Tibial artery (tissue), 4 donors: ENCODE measurements at regions not wholly inside any gene's neighbourhood (a gene's known extent, or its start where the extent isn't known, plus 50 kb on each side); places are given as distances from the start of the nearest gene placed in this dataset.
"Not testable (repeated sequence)": the region's sequence is repeated elsewhere in the genome, so short reads cannot be mapped to it uniquely, and the experiment has no call there.

ENCODE experiments used
- DNase-seq, 2 donors: peaks; one replicate each; pipeline ENCODE4 v3.0.0-alpha.2; 2019
- H3K27ac ChIP-seq, 2 donors: fragments of 200-600 bp; sonication (generic) in 1 of 2; 1 replicate in 1 of 2; 2 replicates in 1 of 2; pipeline ENCODE4 v1.5.1; 2018 to 2019; ENCODE audit warnings: mild to moderate bottlenecking in 1 of 2
- H3K27me3 ChIP-seq, 2 donors: fragments of 200-600 bp; sonication (generic) in 1 of 2; one replicate each; pipeline versions ENCODE4 v1.5.1 to v1.6.0; 2016 to 2019
- H3K36me3 ChIP-seq, 3 donors: fragments of 200-600 bp; sonication (generic) in 2 of 3; one replicate each; pipeline ENCODE4 v1.5.1; 2016 to 2019; ENCODE audit warnings: mild to moderate bottlenecking in 2 of 3
- H3K4me1 ChIP-seq, 4 donors: fragments of 200-600 bp; sonication (generic) in 2 of 4; 1 replicate in 3 of 4; 2 replicates in 1 of 4; pipeline ENCODE4 v1.5.1; 2016 to 2019
- H3K4me3 ChIP-seq, 2 donors: fragments of 200-600 bp; sonication (generic) in 1 of 2; 1 replicate in 1 of 2; 2 replicates in 1 of 2; pipeline ENCODE4 v1.5.1; 2018 to 2019; ENCODE audit warnings: mild to moderate bottlenecking in 2 of 2
- H3K9me3 ChIP-seq, 3 donors: fragments of 200-600 bp; sonication (generic) in 1 of 3; one replicate each; pipeline ENCODE4 v1.5.1; 2016 to 2019
- intact Hi-C: fragments of 100-400 bp; cut with DNase I; formaldehyde crosslinking; loops from one replicate; pipeline ENCODE4 v1.15.0; 2023; ENCODE audit warnings: low total_unique reads
- TF ChIP-seq, protein P1 (sequence below), 2 experiments: fragments of 200-600 bp in 1 of 2; fragments of 450-650 bp in 1 of 2; IDR thresholded peaks; one replicate each; pipeline ENCODE4 v1.5.1; 2017 to 2019; ENCODE audit warnings: antibody characterized with exemption in 2 of 2, mild to moderate bottlenecking in 1 of 2, moderate library complexity in 1 of 2

DNA sequence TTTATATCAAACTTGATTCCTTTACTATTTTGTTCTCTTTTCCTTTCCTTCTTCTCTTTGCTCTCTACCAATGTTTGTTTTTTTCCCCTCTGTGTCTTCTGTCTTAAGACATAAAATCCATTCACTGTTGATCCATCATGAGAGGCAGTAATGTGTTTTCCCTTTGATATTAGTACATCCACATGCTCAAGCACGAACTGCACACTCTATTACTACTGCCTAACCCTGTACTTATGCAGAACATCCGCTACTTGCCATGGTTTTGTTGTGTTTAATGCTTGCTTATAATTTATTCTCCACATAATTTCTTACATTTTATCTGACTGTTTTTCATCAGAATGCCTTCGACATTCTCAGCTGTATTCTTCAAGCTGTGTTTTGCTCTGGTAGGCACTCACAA, 159.0 kb upstream of the PCDH9 start:
- Histone ChIP-seq H3K4me3 (no peak overlapping the region), H3K4me1 (no peaks in the 10 kb centered on the region), H3K27me3 (no peaks in the 10 kb centered on the region), H3K27ac (no peak overlapping the region), H3K36me3 (no peaks in the 10 kb centered on the region), H3K9me3 (no peaks in the 10 kb centered on the region)
- TF ChIP-seq, protein P1, sequence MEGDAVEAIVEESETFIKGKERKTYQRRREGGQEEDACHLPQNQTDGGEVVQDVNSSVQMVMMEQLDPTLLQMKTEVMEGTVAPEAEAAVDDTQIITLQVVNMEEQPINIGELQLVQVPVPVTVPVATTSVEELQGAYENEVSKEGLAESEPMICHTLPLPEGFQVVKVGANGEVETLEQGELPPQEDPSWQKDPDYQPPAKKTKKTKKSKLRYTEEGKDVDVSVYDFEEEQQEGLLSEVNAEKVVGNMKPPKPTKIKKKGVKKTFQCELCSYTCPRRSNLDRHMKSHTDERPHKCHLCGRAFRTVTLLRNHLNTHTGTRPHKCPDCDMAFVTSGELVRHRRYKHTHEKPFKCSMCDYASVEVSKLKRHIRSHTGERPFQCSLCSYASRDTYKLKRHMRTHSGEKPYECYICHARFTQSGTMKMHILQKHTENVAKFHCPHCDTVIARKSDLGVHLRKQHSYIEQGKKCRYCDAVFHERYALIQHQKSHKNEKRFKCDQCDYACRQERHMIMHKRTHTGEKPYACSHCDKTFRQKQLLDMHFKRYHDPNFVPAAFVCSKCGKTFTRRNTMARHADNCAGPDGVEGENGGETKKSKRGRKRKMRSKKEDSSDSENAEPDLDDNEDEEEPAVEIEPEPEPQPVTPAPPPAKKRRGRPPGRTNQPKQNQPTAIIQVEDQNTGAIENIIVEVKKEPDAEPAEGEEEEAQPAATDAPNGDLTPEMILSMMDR (IDR thresholded peaks at IDR 0.05), result no peak
- intact Hi-C loops, result no loop called here
- no peak for DNase-seq

DNA sequence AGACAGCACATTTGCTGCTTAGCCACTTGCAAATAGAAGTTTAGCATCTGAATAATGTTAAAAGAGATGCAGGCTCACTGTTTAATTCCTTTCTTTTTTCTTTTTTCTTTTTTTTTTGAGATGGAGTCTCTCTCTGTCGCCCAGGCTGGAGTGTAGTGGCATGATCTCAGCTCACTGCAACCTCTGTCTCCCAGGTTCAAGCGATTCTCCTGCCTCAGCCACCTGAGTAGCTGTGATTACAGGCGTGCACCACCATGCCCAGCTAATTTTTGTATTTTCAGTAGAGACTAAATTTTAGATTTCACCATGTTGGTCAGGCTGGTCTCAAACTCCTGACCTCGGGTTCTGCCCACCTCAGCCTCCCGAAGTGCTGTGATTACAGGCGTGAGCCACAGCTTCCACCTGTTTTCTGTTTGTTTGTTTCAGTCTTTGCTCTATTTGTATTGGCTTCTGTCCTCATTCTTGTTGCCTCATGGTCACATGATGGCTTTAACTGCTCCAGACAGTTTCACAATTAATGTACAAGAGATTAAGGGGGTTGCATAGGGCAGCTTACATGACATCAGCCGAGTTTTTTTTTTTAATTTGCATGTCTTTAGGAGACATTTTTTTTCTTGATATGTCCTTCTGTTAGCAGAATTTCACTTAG, 153.1 kb upstream of the PCDH9 start:
- H3K36me3 ChIP-seq, H3K27ac ChIP-seq, H3K9me3 ChIP-seq, DNase-seq, intact Hi-C loops, H3K4me1 ChIP-seq, H3K27me3 ChIP-seq, H3K4me3 ChIP-seq: not testable (repeated sequence)

DNA sequence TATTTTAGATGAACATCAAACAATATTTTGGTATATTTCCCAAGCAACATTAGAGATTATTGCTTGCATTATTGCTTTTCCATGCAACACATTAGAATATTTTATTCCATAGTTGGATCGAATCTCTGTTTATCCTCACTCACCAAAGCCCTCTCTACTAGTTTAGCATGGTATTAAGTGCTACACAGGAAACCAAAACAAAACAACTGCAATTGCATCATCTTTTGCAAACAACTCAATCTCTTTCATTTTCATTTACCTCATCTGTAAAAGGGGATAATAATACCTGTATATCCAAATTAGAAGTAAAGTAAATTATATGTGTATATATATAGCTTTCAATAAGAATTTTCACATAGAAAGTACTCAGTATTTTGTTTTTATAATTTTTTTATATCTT, 147.8 kb upstream of the PCDH9 start:
- no peaks in the 10 kb centered on the region for H3K27me3 ChIP-seq
- no peak overlapping the region for H3K27ac ChIP-seq
- no peak for DNase-seq
- H3K36me3 ChIP-seq, result no peaks in the 10 kb centered on the region
- no peaks in the 10 kb centered on the region for H3K4me1 ChIP-seq
- no peak overlapping the region for H3K4me3 ChIP-seq
- no peaks in the 10 kb centered on the region for H3K9me3 ChIP-seq
- TF ChIP-seq, protein P1 (IDR thresholded peaks at IDR 0.05), result no peak
- intact Hi-C loops, result no loop called here

DNA sequence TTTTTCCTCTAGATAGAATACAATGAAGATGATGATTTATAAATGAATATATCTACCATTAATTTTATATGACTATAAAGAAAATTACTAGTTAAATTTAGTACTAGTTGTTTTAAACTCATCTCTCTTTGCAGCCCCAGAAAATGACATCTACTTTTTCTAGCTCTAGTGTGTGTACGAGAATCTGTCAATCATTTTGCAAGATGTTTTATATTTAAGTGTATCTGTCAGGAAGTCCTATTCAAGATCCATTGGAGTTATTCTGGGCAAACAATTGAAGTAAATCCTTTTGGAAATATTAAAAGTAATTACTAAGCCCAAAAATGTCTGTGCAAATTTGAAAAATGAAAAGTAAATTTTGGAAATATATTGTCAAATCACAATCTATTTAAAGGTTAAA, 144.3 kb upstream of the PCDH9 start:
- TF ChIP-seq, protein P1 (IDR thresholded peaks at IDR 0.05), result no peak
- intact Hi-C loops, result no loop called here
- H3K27me3 ChIP-seq, result no peaks in the 10 kb centered on the region
- no peak for DNase-seq
- H3K9me3 ChIP-seq, result no peaks in the 10 kb centered on the region
- H3K27ac ChIP-seq, result no peak overlapping the region
- no peaks in the 10 kb centered on the region for H3K4me1 ChIP-seq
- H3K36me3 ChIP-seq, result no peaks in the 10 kb centered on the region
- no peak overlapping the region for H3K4me3 ChIP-seq

DNA sequence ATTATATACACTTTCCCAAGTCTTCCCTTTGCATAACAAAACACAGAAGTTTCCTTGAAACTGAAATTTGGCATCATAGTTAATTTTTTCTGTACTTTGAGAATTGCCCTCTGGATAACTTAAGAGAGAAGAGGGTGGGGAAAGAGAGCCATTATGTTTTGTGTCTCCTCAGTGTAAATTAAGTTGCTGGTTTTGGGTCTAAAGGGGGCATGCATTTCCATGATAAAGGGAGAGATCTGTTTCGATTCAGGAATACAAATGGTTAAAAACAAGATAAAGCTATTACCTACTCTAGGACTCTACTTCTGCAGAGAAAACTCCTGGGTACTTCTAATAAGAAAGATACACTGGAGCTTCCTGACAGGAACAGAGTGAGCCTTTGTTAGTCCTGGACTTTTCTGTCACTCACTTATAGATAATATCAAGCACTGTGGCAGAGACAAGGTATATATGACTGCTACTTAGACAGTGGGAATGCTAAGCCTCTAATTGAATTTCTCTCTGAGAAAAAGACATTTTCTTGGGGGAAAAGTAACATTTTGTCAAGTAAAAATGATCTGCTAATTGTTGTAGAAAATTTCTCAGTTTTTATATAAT, 142.8 kb upstream of the PCDH9 start:
- H3K27me3 ChIP-seq, result no peaks in the 10 kb centered on the region
- H3K4me1 ChIP-seq, result no peaks in the 10 kb centered on the region
- H3K4me3 ChIP-seq, result no peak overlapping the region
- no peak for DNase-seq
- TF ChIP-seq, protein P1 (IDR thresholded peaks at IDR 0.05), result no peak
- intact Hi-C loops, result no loop called here
- no peaks in the 10 kb centered on the region for H3K36me3 ChIP-seq
- no peaks in the 10 kb centered on the region for H3K9me3 ChIP-seq
- no peak overlapping the region for H3K27ac ChIP-seq

DNA sequence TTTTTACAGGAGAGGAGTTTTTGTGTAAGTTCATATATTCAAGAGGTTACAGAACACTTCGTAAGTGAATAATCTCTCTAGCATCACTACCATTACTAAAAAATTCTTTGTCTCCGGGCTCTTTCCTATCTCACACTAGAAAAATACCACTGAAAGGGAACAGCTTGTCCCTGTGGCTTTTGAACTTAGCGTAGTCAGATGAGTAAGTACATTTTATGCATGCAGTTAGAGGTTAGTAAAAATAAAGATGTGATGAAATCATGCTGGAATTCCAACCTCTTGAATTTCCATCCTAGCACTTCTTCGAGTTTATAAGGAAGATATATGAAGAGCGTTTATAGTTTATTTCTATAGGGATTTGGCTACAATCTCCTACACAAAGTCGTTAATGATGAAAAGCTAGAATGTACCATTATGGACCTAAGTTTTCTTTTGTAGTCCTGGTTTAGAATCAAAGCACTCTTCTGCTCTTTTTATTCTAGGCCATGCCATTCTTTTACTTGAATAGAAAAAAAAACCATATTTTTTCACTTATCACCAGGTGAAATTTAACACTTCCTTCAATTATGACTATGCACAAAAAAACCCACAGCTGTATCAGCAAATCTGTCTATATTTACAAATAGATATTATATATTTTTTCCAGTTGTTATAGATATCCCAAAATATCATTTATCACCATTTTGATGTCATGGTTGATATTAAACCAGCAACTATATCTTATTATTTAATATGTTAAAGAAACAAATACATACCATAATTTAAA, 139.9 kb upstream of the PCDH9 start:
- no peak for DNase-seq
- no peaks in the 10 kb centered on the region for H3K36me3 ChIP-seq
- no peaks in the 10 kb centered on the region for H3K4me1 ChIP-seq
- TF ChIP-seq, protein P1 (IDR thresholded peaks at IDR 0.05), result no peak
- no peak overlapping the region for H3K4me3 ChIP-seq
- no peaks in the 10 kb centered on the region for H3K9me3 ChIP-seq
- intact Hi-C loops, result no loop called here
- H3K27ac ChIP-seq, result no peak overlapping the region
- H3K27me3 ChIP-seq, result no peaks in the 10 kb centered on the region
